ENCODE measurements at regions not wholly inside any gene's neighbourhood (a gene's known extent, or its start where the extent isn't known, plus 50 kb on each side); places are given as distances from the start of the nearest gene placed in this dataset.

GRCh38 chr15:94535298-94536048 is 304.1 kb downstream of the MCTP2 start:
- DNase-seq = peak; percentile 10

GRCh38 chr15:94536549-94536948 is 305.2 kb downstream of the MCTP2 start:
- DNase-seq = no peak

GRCh38 chr15:94538280-94538679 is 306.9 kb downstream of the MCTP2 start:
- DNase-seq = no peak

- DNase-seq = no peak
Observed at GRCh38 chr15:94542391-94542790, 311.0 kb downstream of the MCTP2 start.

GRCh38 chr15:94546808-94547207 is 315.4 kb downstream of the MCTP2 start:
- no peak for DNase-seq

- DNase-seq = no peak
Observed at GRCh38 chr15:94547711-94548110, 316.4 kb downstream of the MCTP2 start.

- DNase-seq = no peak
Observed at GRCh38 chr15:94555841-94556519, 324.6 kb downstream of the MCTP2 start.

- no peak for DNase-seq
Observed at GRCh38 chr15:94561036-94561689, 329.8 kb downstream of the MCTP2 start.

- DNase-seq = no peak
Observed at GRCh38 chr15:94563456-94563855, 332.1 kb downstream of the MCTP2 start.

- DNase-seq = peak; percentile 67
Observed at GRCh38 chr15:94576889-94577533, 345.6 kb downstream of the MCTP2 start.

GRCh38 chr15:94579286-94579685 is 347.9 kb downstream of the MCTP2 start:
- DNase-seq = no peak

GRCh38 chr15:94580211-94580885 is 349.0 kb downstream of the MCTP2 start:
- DNase-seq = no peak

- peak; percentile 83 for DNase-seq
Observed at GRCh38 chr15:94582368-94582767, 351.0 kb downstream of the MCTP2 start.

- peak; percentile 92 for DNase-seq
Observed at GRCh38 chr15:94584833-94585244, 353.5 kb downstream of the MCTP2 start.

- DNase-seq = no peak
Observed at GRCh38 chr15:94586099-94586498, 354.7 kb downstream of the MCTP2 start.

- DNase-seq = no peak
Observed at GRCh38 chr15:94587113-94587512, 355.8 kb downstream of the MCTP2 start.

GRCh38 chr15:94588993-94589392 is 357.6 kb downstream of the MCTP2 start:
- DNase-seq = no peak

- no peak for DNase-seq
Observed at GRCh38 chr15:94592495-94592894, 361.1 kb downstream of the MCTP2 start.

GRCh38 chr15:94596707-94597106 is 365.3 kb downstream of the MCTP2 start:
- DNase-seq = no peak

GRCh38 chr15:94600505-94600904 is 369.1 kb downstream of the MCTP2 start:
- DNase-seq = no peak

- DNase-seq = no peak
Observed at GRCh38 chr15:94602754-94603470, 371.6 kb downstream of the MCTP2 start.

GRCh38 chr15:94606286-94606685 is 374.9 kb downstream of the MCTP2 start:
- no peak for DNase-seq

All from OCI-M1 (cell line).